Ishikawa (cell line): ENCODE measurements at regions not wholly inside any gene's neighbourhood (a gene's known extent, or its start where the extent isn't known, plus 50 kb on each side); places are given as distances from the start of the nearest gene placed in this dataset.

Source experiments
- CEBPB ChIP-seq: IDR thresholded peaks from 2 replicates; pipeline ENCODE4 v1.6.1; 2012
- CREB1 ChIP-seq: IDR thresholded peaks from 2 replicates; pipeline ENCODE4 v1.6.1; 2012; ENCODE audit warnings: low read depth
- EGR1 ChIP-seq: IDR thresholded peaks from 2 replicates; pipeline ENCODE4 v1.6.1; 2012
- EP300 ChIP-seq: IDR thresholded peaks from 2 replicates; pipeline ENCODE4 v1.6.1; 2012; ENCODE audit warnings: borderline replicate concordance
- FOXM1 ChIP-seq: IDR thresholded peaks from 2 replicates; pipeline ENCODE4 v1.6.1; 2012; ENCODE audit warnings: low read depth, borderline replicate concordance
- MAX ChIP-seq: IDR thresholded peaks from 2 replicates; pipeline ENCODE4 v1.6.1; 2012
- NFIC ChIP-seq: IDR thresholded peaks from 2 replicates; pipeline ENCODE4 v1.6.1; 2012
- RAD21 ChIP-seq: IDR thresholded peaks from 2 replicates; pipeline ENCODE4 v1.6.1; 2012; ENCODE audit warnings: low read depth
- REST ChIP-seq: IDR thresholded peaks from 2 replicates; pipeline ENCODE4 v1.6.1; 2012; ENCODE audit warnings: low read depth, mild to moderate bottlenecking
- TAF1 ChIP-seq: IDR thresholded peaks from 2 replicates; pipeline ENCODE4 v1.6.1; 2012; ENCODE audit warnings: low read depth, mild to moderate bottlenecking
- TCF12 ChIP-seq: IDR thresholded peaks from 2 replicates; pipeline ENCODE4 v1.6.1; 2012; ENCODE audit warnings: low read depth
- TEAD4 ChIP-seq: IDR thresholded peaks from 2 replicates; pipeline ENCODE4 v1.6.1; 2012
- USF1 ChIP-seq: IDR thresholded peaks from 2 replicates; pipeline ENCODE4 v1.6.1; 2012
- YY1 ChIP-seq: IDR thresholded peaks from 2 replicates; pipeline ENCODE4 v1.6.1; 2012; ENCODE audit warnings: low read depth
- ZBTB7A ChIP-seq: IDR thresholded peaks from 2 replicates; pipeline ENCODE4 v1.6.1; 2012; ENCODE audit warnings: low read depth

- TF ChIP-seq REST (no peak), TAF1 (no peak), CEBPB (no peak), CREB1 (no peak)
Measured at GRCh38 chr3:64925575-64925974, 237.8 kb upstream of the ADAMTS9 start.

DNA sequence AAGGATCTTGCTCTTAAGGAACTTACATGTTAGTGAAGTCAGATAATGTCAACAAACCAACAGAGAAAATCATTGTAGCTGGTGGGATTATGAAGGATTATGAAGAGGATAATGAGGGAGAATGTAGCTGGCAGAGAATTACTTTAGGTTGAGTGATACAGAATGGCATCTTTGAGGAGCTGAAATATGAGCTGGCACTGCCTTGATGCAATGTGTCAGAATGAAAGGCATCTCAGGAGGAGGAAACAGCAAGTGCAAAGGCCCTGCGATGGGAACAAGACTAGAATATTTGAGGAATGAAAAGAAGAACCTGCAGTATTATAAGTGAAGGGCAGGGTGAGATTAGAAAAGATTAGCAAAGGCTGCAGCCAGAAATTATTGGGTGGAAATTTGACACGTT lies 237.2 kb upstream of the ADAMTS9 start:
- no peak for TF ChIP-seq CEBPB
- TF ChIP-seq CREB1, result no peak
- no peak for TF ChIP-seq EGR1
- no peak for TF ChIP-seq TEAD4
- TF ChIP-seq NFIC, result no peak
- TF ChIP-seq TCF12, result no peak

DNA sequence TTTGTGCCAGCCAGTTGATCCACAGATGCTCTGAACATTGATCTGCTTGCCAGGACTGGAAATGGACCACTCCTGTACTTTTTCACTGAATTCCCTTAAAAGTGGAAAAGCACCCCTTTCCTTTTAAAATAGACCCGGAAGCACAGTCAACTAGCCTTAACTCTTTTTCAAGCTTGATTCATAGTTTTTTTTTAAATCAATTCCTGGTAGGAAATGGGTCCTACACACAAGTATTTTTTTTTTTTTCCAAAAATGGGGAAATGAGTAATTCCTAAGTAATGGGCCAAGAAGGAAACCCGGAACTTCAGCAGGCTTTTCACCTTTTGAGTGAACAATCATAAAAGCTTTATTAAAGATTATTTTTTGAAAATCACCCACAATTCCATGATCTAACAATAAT lies 234.4 kb upstream of the ADAMTS9 start:
- TF ChIP-seq YY1 (no peak), NFIC (no peak), TEAD4 (no peak)

- TF ChIP-seq TAF1, result no peak
- TF ChIP-seq EP300, result no peak
- TF ChIP-seq ZBTB7A, result no peak
- no peak for TF ChIP-seq MAX
- no peak for TF ChIP-seq YY1
- no peak for TF ChIP-seq CEBPB
- no peak for TF ChIP-seq TCF12
- TF ChIP-seq EGR1, result no peak
- no peak for TF ChIP-seq REST
- no peak for TF ChIP-seq USF1
- no peak for TF ChIP-seq NFIC
- TF ChIP-seq TEAD4, result no peak
- no peak for TF ChIP-seq RAD21
- no peak for TF ChIP-seq CREB1
- no peak for TF ChIP-seq FOXM1
Measured at GRCh38 chr3:64921281-64922065, 233.7 kb upstream of the ADAMTS9 start.

GRCh38 chr3:64919934-64920333 lies 232.1 kb upstream of the ADAMTS9 start:
- TF ChIP-seq TEAD4 (no peak), ZBTB7A (no peak), TAF1 (no peak), FOXM1 (no peak), TCF12 (no peak), NFIC (no peak), YY1 (no peak), RAD21 (no peak), CREB1 (no peak), EP300 (no peak), EGR1 (no peak), CEBPB (no peak), USF1 (no peak), MAX (no peak), REST (no peak)
